ENCODE measurements at regions not wholly inside any gene's neighbourhood (a gene's known extent, or its start where the extent isn't known, plus 50 kb on each side); places are given as distances from the start of the nearest gene placed in this dataset.

DNA sequence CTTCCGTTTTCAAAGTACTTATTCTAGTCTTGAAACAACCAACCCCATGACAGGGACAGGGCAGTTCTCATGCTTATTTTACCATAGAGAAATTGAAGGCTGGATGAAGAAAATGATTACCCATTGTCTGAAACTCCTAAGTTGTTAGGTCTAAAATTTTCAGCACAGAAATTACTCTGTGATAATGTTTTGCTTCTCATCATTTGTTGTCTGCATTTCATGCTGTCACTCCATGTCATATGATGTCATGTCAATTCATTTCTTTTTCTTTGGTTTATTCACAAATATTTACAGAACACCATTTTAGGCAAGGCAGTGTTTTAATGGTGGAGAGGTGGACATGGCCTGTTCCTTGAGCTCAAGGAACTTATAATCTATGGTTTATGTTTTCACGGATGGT is 98.2 kb upstream of the RASGRP1 start:
- FAIRE-seq, result no peak
- Histone ChIP-seq H3K27ac (no peak overlapping the region), H3K4me3 (no peak overlapping the region), H3K4me1 (no peaks in the 10 kb centered on the region), H3K9me3 (no peaks in the 10 kb centered on the region), H3K4me2 (no peak overlapping the region)
- POLR2A ChIA-PET, result no interaction called here
- 61% methylated on average over 2 of the region's 2 CpGs for WGBS (ENCODE audit: missing lambda C conversion rate)
- DNase-seq (ENCODE audit: low read depth in 1 of 2, low spot score in 1 of 2), result no peak
- no peak for ATAC-seq
- CTCF ChIA-PET, result interaction anchor here (1.1 to 2.3 kb wide), 3 partner anchors 15 to 188 kb away, joined by 3 to 8 read pairs (median 3); no protein-coding TSS in a partner anchor
- no peak for TF ChIP-seq HOXB13 (CRISPR knock-in tag; IDR thresholded peaks at IDR 0.05; ENCODE audit: low read depth)

GRCh38 chr15:38665586-38666305 is 101.1 kb upstream of the RASGRP1 start:
- Histone ChIP-seq H3K9me3 (no peaks in the 10 kb centered on the region), H3K4me2 (no peak overlapping the region), H3K27ac (no peak overlapping the region), H3K4me3 (no peak overlapping the region), H3K4me1 (no peaks in the 10 kb centered on the region)
- ChIA-PET CTCF (interaction anchor here (1.4 to 1.7 kb wide), 2 partner anchors 12 to 212 kb away, joined by 3 read pairs; partner anchors contain the start of gene FAM98B), POLR2A (no interaction called here)
- no peak for TF ChIP-seq FOSL2 (IDR thresholded peaks at IDR 0.05)
- no peak for TF ChIP-seq FOSL2 (CRISPR knock-in tag; IDR thresholded peaks at IDR 0.05)
- 26% methylated on average over 3 of the region's 3 CpGs for WGBS (ENCODE audit: missing lambda C conversion rate)
- no peak for ATAC-seq
- no peak for DNase-seq (ENCODE audit: low read depth in 1 of 2, low spot score in 1 of 2)
- no peak for FAIRE-seq

DNA sequence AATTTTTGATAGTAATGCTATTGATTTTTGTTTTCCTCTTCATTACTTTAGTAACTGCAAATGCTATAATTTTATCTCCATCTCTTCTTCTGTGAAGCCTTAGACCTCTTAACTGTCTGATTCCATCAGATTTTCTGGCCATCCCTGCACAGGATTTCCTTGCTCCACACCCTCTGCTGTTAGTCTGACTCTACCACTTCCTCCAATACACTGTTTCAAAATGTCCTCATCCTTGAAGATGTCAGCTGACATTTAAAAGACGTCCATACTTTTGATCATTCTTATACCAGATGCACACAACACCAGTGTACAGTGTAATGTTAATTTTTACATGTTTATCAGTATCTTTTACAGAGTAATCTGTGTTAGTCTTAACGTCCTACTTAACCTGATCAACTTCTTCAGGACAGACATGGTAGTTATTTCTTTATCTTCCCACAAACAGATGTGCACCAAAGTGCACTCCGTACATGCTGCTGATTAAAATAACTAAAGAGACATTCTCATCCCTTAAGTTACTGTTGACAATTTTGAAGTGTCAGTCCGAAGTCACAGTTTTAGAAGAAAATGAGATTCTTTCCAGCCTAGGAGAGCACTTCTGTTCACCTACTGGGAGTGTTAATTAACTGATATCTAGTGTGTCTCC is 102.4 kb upstream of the RASGRP1 start:
- ChIA-PET POLR2A (no interaction called here), CTCF (interaction anchor here (1.7 kb wide), 1 partner anchor 9 kb away, joined by 3 read pairs; no protein-coding TSS in a partner anchor)
- ATAC-seq (no peak), FAIRE-seq (no peak), DNase-seq (ENCODE audit: low read depth in 1 of 2, low spot score in 1 of 2) (no peak)
- Histone ChIP-seq H3K27ac (no peak overlapping the region), H3K4me2 (no peak overlapping the region), H3K4me3 (no peak overlapping the region), H3K9me3 (no peaks in the 10 kb centered on the region), H3K4me1 (no peaks in the 10 kb centered on the region)
- no peak for TF ChIP-seq EHF (CRISPR knock-in tag; IDR thresholded peaks at IDR 0.05)
- whole genome bisulfite sequencing (ENCODE audit: missing lambda C conversion rate), result 19% methylated on average over 4 of the region's 4 CpGs

DNA sequence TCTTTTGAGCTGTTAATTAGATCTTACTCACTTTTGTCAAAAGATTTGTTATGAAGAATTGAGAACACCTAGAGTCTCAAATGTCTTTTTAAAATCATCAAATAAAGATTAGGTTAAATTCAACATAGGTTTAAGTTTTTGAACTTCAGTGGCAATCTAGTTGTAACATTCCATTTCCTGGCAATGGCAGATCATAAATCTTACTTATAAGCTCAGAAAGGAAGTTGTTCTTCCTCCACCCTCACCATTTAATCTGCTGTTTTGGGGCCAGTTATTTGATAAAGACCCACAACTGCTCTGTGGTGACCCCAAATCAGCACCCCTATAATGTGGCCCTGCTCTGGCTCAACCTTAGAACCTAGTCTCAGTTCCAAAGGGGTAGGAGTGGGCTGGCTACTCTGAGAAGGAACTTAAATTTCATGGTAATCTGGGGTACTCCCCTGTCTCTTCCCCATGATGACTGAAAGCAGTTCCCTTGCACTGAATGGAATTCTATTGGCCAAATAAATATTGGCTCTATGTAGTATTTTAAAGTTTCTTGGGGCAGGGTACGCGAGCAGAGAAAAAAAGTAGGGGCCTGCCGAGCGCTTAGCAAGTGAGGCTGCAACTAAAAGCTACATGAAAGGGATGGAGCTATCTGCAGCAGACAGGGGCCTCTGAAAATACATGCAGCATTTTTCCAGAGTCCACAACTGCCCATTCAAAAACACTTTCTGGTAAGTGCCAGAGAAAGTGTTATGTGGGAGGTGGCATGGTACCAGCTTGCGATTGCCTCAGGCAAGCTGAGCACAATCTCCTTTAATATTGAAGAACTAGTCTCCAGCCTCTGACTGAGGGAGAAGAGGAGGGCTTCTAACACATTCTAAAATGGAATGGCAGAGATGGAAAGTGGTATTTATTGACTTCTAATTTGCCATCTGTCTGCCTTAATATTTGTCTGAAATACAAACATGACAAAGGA is 103.6 kb upstream of the RASGRP1 start:
- no peaks in the 10 kb centered on the region for H3K4me1 ChIP-seq
- FAIRE-seq (no peak), ATAC-seq (no peak), DNase-seq (ENCODE audit: low read depth in 1 of 2, low spot score in 1 of 2) (no peak)
- ChIA-PET CTCF (interaction anchor here (0.7 to 1.7 kb wide), 4 partner anchors 11 to 974 kb away, joined by 3 read pairs; no protein-coding TSS in a partner anchor), POLR2A (no interaction called here)
- H3K4me3 ChIP-seq, result no peak overlapping the region
- TF ChIP-seq FOSL2 (IDR thresholded peaks at IDR 0.05) (no peak), FOSL2 (CRISPR knock-in tag; IDR thresholded peaks at IDR 0.05) (no peak), MAZ (IDR thresholded peaks at IDR 0.05; ENCODE audit: borderline replicate concordance, low read depth, low read length) (no peak), EP300 (IDR thresholded peaks at IDR 0.05) (no peak), CHD2 (IDR thresholded peaks at IDR 0.05; ENCODE audit: low read length, partially characterized antibody) (no peak), RNF2 (IDR thresholded peaks at IDR 0.05; ENCODE audit: borderline replicate concordance, low read depth) (no peak), BCL3 (IDR thresholded peaks at IDR 0.05) (no peak), POLR2A (IDR thresholded peaks at IDR 0.05; ENCODE audit: low read length) (no peak), ZC3H11A (IDR thresholded peaks at IDR 0.05) (no peak), EHMT2 (IDR thresholded peaks at IDR 0.05; ENCODE audit: low read depth) (no peak), RARB (CRISPR knock-in tag; IDR thresholded peaks at IDR 0.05) (no peak), NR3C1 (IDR thresholded peaks at IDR 0.05) (no peak), MAFK (IDR thresholded peaks at IDR 0.05; ENCODE audit: partially characterized antibody) (no peak), TP53 (CRISPR knock-in tag; IDR thresholded peaks at IDR 0.05) (no peak), EHF (CRISPR knock-in tag; IDR thresholded peaks at IDR 0.05) (no peak), MYC (IDR thresholded peaks at IDR 0.05; ENCODE audit: borderline replicate concordance, low read length) (no peak), KDM1A (IDR thresholded peaks at IDR 0.05; ENCODE audit: low read depth) (no peak), CBX2 (IDR thresholded peaks at IDR 0.05; ENCODE audit: borderline replicate concordance, low read depth) (no peak)
- TF ChIP-seq, protein P1, sequence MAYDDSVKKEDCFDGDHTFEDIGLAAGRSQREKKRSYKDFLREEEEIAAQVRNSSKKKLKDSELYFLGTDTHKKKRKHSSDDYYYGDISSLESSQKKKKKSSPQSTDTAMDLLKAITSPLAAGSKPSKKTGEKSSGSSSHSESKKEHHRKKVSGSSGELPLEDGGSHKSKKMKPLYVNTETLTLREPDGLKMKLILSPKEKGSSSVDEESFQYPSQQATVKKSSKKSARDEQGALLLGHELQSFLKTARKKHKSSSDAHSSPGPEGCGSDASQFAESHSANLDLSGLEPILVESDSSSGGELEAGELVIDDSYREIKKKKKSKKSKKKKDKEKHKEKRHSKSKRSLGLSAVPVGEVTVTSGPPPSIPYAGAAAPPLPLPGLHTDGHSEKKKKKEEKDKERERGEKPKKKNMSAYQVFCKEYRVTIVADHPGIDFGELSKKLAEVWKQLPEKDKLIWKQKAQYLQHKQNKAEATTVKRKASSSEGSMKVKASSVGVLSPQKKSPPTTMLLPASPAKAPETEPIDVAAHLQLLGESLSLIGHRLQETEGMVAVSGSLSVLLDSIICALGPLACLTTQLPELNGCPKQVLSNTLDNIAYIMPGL (CRISPR knock-in tag; IDR thresholded peaks at IDR 0.05; ENCODE audit: borderline replicate concordance), result no peak
- H3K27ac ChIP-seq, result no peak overlapping the region
- H3K9me3 ChIP-seq, result no peaks in the 10 kb centered on the region
- no peak overlapping the region for H3K4me2 ChIP-seq
- 88% methylated on average over 5 of the region's 5 CpGs for WGBS (ENCODE audit: missing lambda C conversion rate)

Data from A549 (cell line).